Erythroblast (primary cell): ENCODE measurements at regions not wholly inside any gene's neighbourhood (a gene's known extent, or its start where the extent isn't known, plus 50 kb on each side); places are given as distances from the start of the nearest gene placed in this dataset.
"Not testable (repeated sequence)": the region's sequence is repeated elsewhere in the genome, so short reads cannot be mapped to it uniquely, and the experiment has no call there.

Experiments used
- DNase-seq, 2 experiments: peaks; one replicate each; lab custom pipeline; 2025; lab: John Stamatoyannopoulos, UW
- GATA1 ChIP-seq: IDR thresholded peaks from 2 replicates; pipeline ENCODE4 v1.6.1; 2011; ENCODE audit warnings: low read depth, mild to moderate bottlenecking, control low read depth, low read length, moderate library complexity
- POLR2A ChIP-seq: IDR thresholded peaks from 2 replicates; pipeline ENCODE4 v1.6.1; 2011; ENCODE audit warnings: mild to moderate bottlenecking, low read length

DNA sequence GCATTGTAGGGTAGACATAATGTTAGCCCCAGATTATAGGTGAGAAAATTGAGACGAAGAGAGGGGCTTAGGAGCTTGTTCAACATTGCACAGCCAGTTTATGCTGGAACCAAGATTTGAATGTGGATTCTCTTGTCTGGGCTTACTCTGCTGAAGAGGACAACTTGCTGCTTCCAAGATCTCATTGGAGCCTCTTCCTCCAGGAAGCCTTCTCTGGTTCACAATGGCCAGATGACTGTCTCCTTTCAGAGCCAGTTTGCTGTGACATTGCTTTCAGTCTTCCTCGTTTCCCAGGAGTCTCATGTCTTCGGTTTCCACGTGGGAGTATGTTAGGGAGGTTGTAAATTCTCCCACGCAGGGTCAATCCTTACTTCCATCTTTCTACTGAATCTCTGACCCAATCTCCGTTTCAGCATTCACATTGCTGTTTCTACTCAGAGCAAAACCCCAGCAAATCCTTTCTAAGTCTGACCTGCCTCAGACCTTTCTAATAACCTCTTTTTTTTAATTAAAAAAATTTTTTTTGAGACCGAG lies 62.2 kb upstream of the LHX5 start:
- DNase-seq: no peak
- TF ChIP-seq GATA1: no peak
- TF ChIP-seq POLR2A: no peak

DNA sequence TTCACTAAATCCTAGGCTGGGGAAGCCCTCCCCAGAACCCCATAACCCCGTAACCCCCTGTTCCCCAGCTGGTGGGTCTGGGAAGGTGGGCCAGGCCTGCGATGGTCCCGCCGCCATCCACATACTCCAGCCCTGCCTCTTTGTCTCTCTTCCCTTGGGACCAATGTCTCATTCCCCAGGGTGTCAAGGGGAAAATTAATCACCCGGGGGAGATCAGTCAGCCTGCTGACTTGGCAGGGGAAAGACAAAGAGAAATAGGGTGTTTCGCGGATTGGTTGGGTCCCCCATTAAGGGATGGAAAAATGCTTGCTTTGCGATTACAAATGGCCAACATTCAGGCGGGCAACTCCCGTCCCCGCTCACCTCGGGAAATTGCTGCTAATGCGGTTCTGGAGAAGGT lies 60.6 kb upstream of the LHX5 start:
- no peak for DNase-seq
- TF ChIP-seq GATA1 (no peak), POLR2A (no peak)

DNA sequence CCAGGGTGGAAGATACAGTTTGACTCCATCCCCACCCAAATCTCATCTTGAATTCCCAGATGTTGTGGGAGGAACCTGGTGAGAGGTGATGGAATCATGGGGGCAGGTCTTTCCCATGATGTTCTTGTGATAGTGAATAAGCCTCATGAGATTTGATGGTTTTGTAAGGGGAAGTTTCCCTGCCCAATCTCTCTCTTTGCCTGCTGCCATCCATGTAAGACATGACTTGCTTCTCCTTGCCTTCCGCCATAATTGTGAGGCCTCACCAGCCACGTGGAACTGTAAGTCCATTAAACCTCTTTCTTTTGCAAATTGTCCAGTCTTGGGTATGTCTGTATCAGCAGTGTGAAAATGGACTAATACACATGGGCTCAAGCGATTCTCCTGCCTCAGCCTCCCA lies 59.4 kb upstream of the LHX5 start:
- not testable (repeated sequence) for DNase-seq

DNA sequence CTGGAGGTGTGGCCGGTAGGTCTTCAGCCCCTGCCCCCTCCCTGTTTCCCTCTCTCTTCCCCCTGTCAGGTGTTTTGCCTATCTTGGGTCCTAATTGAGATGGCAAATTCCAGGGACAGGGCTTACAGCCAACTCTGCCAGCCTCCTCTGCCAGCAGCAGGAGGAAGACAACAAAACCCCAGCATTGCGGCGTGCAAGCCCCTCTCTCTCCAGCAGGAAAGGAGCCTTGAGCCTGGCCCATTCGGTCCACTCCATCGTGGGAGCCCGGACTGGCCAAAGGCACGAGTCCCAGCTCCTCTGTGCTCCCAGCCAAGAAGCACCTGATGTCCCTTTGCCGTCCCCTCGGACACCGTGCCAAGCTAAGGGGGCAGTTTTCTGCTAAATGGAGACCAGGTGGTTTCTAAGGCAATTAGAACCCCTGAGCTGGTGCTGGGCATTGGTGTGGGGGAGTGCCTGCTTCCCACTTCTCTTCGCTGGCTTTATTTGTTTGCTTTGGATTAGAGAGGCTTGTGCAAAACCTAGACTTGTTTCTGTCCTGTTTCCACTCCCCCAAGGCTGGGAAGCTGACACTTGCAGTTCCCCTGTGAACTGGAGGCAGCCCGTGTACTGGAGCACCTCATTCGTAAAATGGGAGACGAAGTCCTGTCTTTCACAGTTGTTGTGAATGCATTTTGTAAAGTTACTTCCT lies 57.1 kb upstream of the LHX5 start:
- no peak for TF ChIP-seq POLR2A
- DNase-seq: no peak

DNA sequence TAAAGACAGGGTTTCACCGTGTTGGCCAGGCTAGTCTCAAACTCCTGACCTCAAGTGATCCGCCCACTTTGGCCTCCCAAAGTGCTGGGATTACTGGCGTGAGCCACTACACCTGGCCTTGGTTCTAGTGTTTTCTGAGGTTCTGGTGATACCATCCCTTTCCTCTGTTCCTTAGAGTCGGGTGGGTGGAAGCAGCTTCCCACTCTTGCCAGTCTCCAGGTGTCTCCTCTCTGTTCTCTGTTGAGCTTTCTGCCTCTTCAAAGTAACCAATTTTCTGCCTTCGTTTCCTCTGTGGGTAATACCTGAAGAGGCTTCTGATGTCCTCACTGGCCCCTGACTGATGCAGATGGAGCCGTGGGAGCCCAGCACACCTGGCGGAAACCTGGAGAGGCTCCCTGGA lies 53.4 kb upstream of the LHX5 start:
- DNase-seq: no peak
- TF ChIP-seq GATA1 (no peak), POLR2A (no peak)

DNA sequence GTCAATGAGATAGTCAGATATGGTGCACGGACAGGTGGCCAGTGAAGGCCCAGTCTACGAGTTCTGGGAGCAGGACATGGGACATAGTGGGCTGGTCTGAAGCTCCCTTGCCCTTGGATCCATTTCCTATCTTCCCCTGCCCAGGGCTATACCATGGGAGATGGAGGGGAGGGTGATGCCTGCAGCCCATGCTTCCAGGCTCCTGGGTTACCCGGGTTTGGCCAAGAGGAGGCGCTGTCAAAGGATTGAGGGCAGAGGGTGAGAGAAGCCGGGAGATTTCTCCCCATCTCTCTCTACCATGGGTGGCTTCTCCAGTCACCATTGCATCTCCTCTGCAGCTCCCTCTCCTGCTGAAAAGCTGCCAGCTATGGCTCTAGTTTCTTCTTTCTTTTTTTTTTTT lies 52.8 kb upstream of the LHX5 start:
- no peak for TF ChIP-seq GATA1
- TF ChIP-seq POLR2A: no peak
- no peak for DNase-seq

DNA sequence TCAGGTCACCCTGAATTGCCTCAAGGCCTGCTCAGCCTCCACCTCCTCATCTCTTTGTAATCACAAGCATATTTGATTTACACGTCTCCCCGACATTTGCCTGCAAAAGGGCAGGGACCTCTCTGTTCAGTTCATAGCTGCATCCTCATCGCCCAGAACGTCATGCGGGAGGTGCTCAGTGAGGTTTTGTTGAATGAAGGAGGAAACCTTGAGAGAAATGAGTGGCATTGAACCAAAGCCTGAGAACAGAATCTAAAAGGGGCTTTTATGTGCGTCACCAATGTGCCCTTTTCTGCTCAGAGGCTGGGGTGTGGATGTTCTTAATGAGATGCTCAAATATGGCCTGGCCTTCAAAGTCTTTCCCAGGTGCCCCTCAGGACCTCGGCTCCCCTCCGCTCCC lies 50.0 kb upstream of the LHX5 start:
- TF ChIP-seq POLR2A (no peak), GATA1 (no peak)

More for the DNA sequence above, 50.0 kb upstream of the LHX5 start:
- no peak for DNase-seq
